ENCODE measurements at regions not wholly inside any gene's neighbourhood (a gene's known extent, or its start where the extent isn't known, plus 50 kb on each side); places are given as distances from the start of the nearest gene placed in this dataset.

DNA sequence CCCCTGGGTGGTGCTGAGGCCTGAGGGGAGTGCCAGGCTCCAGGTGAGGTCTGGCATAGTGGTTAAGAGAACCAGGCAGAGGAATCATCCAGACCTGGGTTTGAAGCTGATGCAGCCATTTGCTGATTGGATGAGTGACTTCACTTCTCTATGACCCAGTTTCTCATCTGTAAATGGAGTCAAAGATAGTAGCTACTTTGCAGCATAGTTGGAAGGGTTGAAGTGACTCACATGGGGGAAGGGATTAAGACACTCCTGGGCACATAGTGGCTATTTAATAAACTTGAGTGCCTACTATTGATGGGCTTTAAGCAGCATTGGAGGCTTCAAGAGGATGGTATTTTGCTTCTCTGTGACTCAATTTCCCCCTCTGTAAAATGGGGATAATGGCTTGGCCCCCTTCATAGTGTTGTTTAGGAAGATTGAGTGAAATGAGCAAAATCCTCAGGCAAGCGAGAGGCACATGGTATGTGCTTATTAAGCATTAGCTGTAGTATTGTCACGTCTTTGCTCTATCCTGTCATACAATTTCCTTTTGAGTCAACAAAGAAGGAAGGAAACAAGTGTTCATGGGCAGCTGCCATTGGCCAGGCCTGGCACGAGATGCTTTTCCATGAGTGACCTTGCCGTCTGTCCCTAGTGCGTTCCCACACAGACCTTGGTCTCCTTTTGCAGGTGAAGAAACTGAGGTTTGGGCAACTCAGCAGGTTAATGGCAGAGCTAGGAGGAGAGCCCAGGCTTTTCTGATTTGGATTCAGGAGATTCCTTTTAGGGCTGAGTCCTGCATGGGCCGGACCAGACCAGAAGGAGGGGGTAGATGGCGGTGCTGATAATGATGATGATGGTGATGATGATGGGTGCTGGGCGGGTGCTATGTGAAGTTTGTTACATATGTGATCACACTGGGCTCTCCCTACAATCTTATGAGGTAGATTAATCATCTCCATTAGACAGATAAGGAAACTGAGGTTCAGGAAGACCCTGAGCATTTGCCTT is 131.1 kb upstream of the WNT4 start:
- TF ChIP-seq, protein P1, sequence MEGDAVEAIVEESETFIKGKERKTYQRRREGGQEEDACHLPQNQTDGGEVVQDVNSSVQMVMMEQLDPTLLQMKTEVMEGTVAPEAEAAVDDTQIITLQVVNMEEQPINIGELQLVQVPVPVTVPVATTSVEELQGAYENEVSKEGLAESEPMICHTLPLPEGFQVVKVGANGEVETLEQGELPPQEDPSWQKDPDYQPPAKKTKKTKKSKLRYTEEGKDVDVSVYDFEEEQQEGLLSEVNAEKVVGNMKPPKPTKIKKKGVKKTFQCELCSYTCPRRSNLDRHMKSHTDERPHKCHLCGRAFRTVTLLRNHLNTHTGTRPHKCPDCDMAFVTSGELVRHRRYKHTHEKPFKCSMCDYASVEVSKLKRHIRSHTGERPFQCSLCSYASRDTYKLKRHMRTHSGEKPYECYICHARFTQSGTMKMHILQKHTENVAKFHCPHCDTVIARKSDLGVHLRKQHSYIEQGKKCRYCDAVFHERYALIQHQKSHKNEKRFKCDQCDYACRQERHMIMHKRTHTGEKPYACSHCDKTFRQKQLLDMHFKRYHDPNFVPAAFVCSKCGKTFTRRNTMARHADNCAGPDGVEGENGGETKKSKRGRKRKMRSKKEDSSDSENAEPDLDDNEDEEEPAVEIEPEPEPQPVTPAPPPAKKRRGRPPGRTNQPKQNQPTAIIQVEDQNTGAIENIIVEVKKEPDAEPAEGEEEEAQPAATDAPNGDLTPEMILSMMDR (conservative IDR thresholded peaks at IDR 0.05) = no peak
- no peak for TF ChIP-seq EZH2 (IDR thresholded peaks at IDR 0.05; ENCODE audit: low read depth)

All from PC-9 (cell line).